ENCODE measurements at regions not wholly inside any gene's neighbourhood (a gene's known extent, or its start where the extent isn't known, plus 50 kb on each side); places are given as distances from the start of the nearest gene placed in this dataset.

DNA sequence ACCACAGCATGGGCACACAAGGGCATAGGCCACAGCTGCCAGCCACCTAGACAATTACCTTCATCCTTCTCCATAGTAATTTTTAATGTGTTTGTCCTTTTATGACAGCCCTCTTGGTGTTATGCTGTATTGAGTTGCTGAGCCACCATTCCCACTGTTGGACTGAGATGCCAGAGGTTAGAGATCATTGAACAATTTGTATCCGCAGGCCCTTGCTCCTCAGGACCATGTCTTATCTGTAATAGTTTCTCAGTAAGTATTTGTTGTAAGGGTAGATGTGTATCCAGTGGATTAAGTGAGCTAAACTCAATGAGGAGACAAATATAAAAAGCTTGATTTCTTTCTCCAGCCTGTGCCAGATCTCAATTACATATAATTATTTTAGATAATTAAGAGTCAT, 832.8 kb upstream of the ID2 start (continued):
- no peak for TF ChIP-seq KHSRP (IDR thresholded peaks at IDR 0.05)
- TF ChIP-seq KLF13 (tag; IDR thresholded peaks at IDR 0.05; ENCODE audit: borderline replicate concordance, low read depth), result no peak
- TF ChIP-seq ZFX (CRISPR knock-in tag; IDR thresholded peaks at IDR 0.05), result no peak
- TF ChIP-seq, protein P1, sequence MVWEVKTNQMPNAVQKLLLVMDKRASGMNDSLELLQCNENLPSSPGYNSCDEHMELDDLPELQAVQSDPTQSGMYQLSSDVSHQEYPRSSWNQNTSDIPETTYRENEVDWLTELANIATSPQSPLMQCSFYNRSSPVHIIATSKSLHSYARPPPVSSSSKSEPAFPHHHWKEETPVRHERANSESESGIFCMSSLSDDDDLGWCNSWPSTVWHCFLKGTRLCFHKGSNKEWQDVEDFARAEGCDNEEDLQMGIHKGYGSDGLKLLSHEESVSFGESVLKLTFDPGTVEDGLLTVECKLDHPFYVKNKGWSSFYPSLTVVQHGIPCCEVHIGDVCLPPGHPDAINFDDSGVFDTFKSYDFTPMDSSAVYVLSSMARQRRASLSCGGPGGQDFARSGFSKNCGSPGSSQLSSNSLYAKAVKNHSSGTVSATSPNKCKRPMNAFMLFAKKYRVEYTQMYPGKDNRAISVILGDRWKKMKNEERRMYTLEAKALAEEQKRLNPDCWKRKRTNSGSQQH (CRISPR knock-in tag; IDR thresholded peaks at IDR 0.05), result no peak
- TF ChIP-seq RBM34 (IDR thresholded peaks at IDR 0.05; ENCODE audit: borderline replicate concordance, insufficient read depth, low read length), result no peak
- TF ChIP-seq POLR3G (IDR thresholded peaks at IDR 0.05; ENCODE audit: extremely low read depth, insufficient read length, insufficient replicate concordance), result no peak
- no peak for TF ChIP-seq ZKSCAN8 (CRISPR knock-in tag; IDR thresholded peaks at IDR 0.05)
- no peak for TF ChIP-seq GTF2A2 (tag; IDR thresholded peaks at IDR 0.05)

DNA sequence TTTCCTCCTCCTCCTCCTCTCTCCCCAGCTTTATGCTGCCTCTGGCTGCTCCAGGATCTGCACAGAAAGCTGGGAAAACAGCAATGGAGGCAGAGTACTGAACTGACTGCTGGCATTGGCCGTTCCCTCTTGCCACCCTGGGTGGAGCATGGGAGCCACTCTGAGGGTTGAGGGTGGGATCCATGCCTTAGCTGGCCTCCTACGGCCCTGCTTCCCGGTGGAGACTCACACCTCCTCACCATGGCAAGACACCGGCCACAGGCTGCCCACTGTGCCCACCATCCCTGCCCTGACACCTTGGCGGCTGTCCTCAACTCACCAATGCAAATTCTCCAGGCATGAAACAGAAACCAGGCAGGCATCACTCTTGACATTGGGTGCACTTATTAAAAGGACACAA, 832.3 kb upstream of the ID2 start:
- WGBS (ENCODE audit: insufficient coverage, low coverage, missing lambda C conversion rate), result 2% methylated on average over 5 of the region's 5 CpGs
- Histone ChIP-seq H3K27ac (ENCODE audit: extremely low read depth, low read depth, low read length) (no peak overlapping the region), H3K4me1 (replicated peaks in 1 of 2; ENCODE audit: control insufficient read depth in 2 of 2, insufficient read depth in 2 of 2, low read length in 2 of 2) (no peaks in the 10 kb centered on the region), H2AFZ (ENCODE audit: low read depth, low read length) (no peak overlapping the region), H3K4me3 (no peak overlapping the region), H3K9me3 (replicated peaks; ENCODE audit: control insufficient read depth, insufficient read depth, low read depth, low read length) (no peaks in the 10 kb centered on the region), H3K9ac (ENCODE audit: insufficient read depth in 1 of 2, low read depth in 2 of 2, low read length in 2 of 2) (no peak overlapping the region), H3K79me2 (ENCODE audit: control insufficient read depth, insufficient read depth, low read length) (no peaks in the 10 kb centered on the region), H4K20me1 (replicated peaks; ENCODE audit: control insufficient read depth, insufficient read depth, low read length) (no peaks in the 10 kb centered on the region), H3K4me2 (ENCODE audit: insufficient read depth, low read length) (no peak overlapping the region), H3K27me3 (ENCODE audit: control insufficient read depth in 2 of 2, insufficient read depth in 2 of 2, low read length in 2 of 2) (no peaks in the 10 kb centered on the region; a peak in 1 of 5 replicates), H3K9me1 (ENCODE audit: control insufficient read depth, insufficient read depth, low read length) (no peaks in the 10 kb centered on the region), H3K36me3 (ENCODE audit: control insufficient read depth, insufficient read depth, low read length) (no peaks in the 10 kb centered on the region)
- ChIA-PET POLR2A (interaction anchor here (0.6 kb wide), 1 partner anchor 30 kb away, joined by 3 read pairs; no protein-coding TSS in a partner anchor), CTCF (ENCODE audit: low intra/inter-chr PET ratio) (no interaction called here)
- FAIRE-seq (no peak), DNase-seq (ENCODE audit: extremely low read depth in 1 of 4, low spot score in 3 of 4) (no peak), ATAC-seq (no peak)
- intact Hi-C loops (cut with micrococcal nuclease), result no loop called here
- in situ Hi-C loops (cut with MboI), result no loop called here
- BruUV-seq (replicated peaks), result no TSS peak
- TF ChIP-seq NFATC3 (IDR thresholded peaks at IDR 0.05) (no peak), POLR2H (tag; IDR thresholded peaks at IDR 0.05; ENCODE audit: low read depth) (no peak), U2AF2 (optimal IDR thresholded peaks at IDR 0.05; ENCODE audit: low read depth, low read length) (no peak), SP2 (IDR thresholded peaks at IDR 0.05; ENCODE audit: extremely low read depth, low read depth, low read length, poor library complexity, severe bottlenecking) (no peak), ZBTB7A (IDR thresholded peaks at IDR 0.05; ENCODE audit: borderline replicate concordance, control insufficient read depth, low read depth, low read length) (no peak), GABPB1 (CRISPR knock-in tag; IDR thresholded peaks at IDR 0.05) (no peak), ZNF146 (CRISPR knock-in tag; IDR thresholded peaks at IDR 0.05; ENCODE audit: unreplicated experiment) (no peak), MTA3 (IDR thresholded peaks at IDR 0.05; ENCODE audit: borderline replicate concordance) (no peak), BRD4 (IDR thresholded peaks at IDR 0.05) (no peak), FOXJ3 (CRISPR knock-in tag; IDR thresholded peaks at IDR 0.05) (no peak), SMARCC2 (IDR thresholded peaks at IDR 0.05; ENCODE audit: low read depth) (no peak), RBM39 (optimal IDR thresholded peaks at IDR 0.05; ENCODE audit: low read depth, low read length) (no peak)
- TF ChIP-seq, protein P2, sequence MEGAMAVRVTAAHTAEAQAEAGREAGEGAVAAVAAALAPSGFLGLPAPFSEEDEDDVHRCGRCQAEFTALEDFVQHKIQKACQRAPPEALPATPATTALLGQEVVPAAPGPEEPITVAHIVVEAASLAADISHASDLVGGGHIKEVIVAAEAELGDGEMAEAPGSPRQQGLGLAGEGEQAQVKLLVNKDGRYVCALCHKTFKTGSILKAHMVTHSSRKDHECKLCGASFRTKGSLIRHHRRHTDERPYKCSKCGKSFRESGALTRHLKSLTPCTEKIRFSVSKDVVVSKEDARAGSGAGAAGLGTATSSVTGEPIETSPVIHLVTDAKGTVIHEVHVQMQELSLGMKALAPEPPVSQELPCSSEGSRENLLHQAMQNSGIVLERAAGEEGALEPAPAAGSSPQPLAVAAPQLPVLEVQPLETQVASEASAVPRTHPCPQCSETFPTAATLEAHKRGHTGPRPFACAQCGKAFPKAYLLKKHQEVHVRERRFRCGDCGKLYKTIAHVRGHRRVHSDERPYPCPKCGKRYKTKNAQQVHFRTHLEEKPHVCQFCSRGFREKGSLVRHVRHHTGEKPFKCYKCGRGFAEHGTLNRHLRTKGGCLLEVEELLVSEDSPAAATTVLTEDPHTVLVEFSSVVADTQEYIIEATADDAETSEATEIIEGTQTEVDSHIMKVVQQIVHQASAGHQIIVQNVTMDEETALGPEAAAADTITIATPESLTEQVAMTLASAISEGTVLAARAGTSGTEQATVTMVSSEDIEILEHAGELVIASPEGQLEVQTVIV (CRISPR knock-in tag; IDR thresholded peaks at IDR 0.05; ENCODE audit: borderline replicate concordance), result no peak

All from K562 (cell line).